Osteoblast (primary cell): ENCODE measurements at regions not wholly inside any gene's neighbourhood (a gene's known extent, or its start where the extent isn't known, plus 50 kb on each side); places are given as distances from the start of the nearest gene placed in this dataset.

ENCODE experiments used
- DNase-seq: peaks from one replicate; pipeline ENCODE4 v3.0.0; 2011; ENCODE audit warnings: low spot score, mixed read lengths; ENCODE audit not compliant: insufficient read length; ENCODE audit errors: missing footprints
- H2AFZ ChIP-seq: 2 replicates; pipeline ENCODE4 v1.6.0; 2011; ENCODE audit warnings: mild to moderate bottlenecking, low read length
- H3K27ac ChIP-seq: 2 replicates; pipeline ENCODE4 v1.5.1; 2011; ENCODE audit warnings: mild to moderate bottlenecking, low read depth, low read length, moderate library complexity
- H3K27me3 ChIP-seq: 2 replicates; pipeline ENCODE4 v1.6.0; 2012; ENCODE audit warnings: mild to moderate bottlenecking, control low read depth, inconsistent platforms, low read length, moderate library complexity; ENCODE audit not compliant: insufficient read depth
- H3K36me3 ChIP-seq: 2 replicates; pipeline ENCODE4 v1.5.1; 2011; ENCODE audit warnings: mild to moderate bottlenecking, low read length, control low read depth, moderate library complexity; ENCODE audit not compliant: insufficient read depth
- H3K4me1 ChIP-seq: 2 replicates; pipeline ENCODE4 v1.5.1; 2011; ENCODE audit warnings: mild to moderate bottlenecking, low read length, control low read depth, moderate library complexity; ENCODE audit not compliant: insufficient read depth
- H3K4me2 ChIP-seq: 2 replicates; pipeline ENCODE4 v1.6.0; 2011; ENCODE audit warnings: mild to moderate bottlenecking, low read length; ENCODE audit not compliant: insufficient read depth
- H3K4me3 ChIP-seq: fragments of 200-600 bp; sonication (generic); 3 replicates; pipeline ENCODE4 v1.5.1; 2012; ENCODE audit warnings: mild to moderate bottlenecking, low read length, inconsistent platforms; ENCODE audit not compliant: insufficient read depth
- H3K79me2 ChIP-seq: 2 replicates; pipeline ENCODE4 v1.6.0; 2012; ENCODE audit warnings: mild to moderate bottlenecking, low read length, control low read depth, inconsistent platforms; ENCODE audit not compliant: insufficient read depth
- H3K9me3 ChIP-seq: 2 replicates; pipeline ENCODE4 v1.5.1; 2011; ENCODE audit warnings: low read depth, low read length, control low read depth
- H4K20me1 ChIP-seq: 2 replicates; pipeline ENCODE4 v1.6.0; 2012; ENCODE audit warnings: mild to moderate bottlenecking, low read length, control low read depth; ENCODE audit not compliant: insufficient read depth
- CTCF ChIP-seq: IDR thresholded peaks from 2 replicates; pipeline ENCODE4 v1.5.1; 2011; ENCODE audit warnings: mild to moderate bottlenecking, low read depth, low read length, moderate library complexity; ENCODE audit errors: extremely low read depth

DNA sequence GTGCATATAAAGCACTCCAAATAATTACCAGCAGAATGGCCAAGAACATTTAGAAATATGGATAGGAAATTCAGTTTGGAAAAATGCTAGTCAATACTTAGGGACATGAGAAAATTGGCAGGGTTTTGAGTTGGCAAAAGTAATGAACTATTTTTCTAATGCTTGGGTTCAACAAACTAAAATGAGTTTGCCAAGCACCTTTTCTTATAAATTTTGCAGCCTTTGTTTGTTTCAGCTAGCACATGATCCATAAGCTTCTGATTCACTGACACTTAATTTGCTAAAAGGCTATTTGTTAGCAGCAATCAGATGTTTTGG is 324.8 kb downstream of the QKI start:
- H4K20me1 ChIP-seq, result no peaks in the 10 kb centered on the region
- H3K79me2 ChIP-seq, result no peaks in the 10 kb centered on the region
- H3K4me1 ChIP-seq, result no peaks in the 10 kb centered on the region
- H3K9me3 ChIP-seq, result no peaks in the 10 kb centered on the region
- H2AFZ ChIP-seq, result no peak overlapping the region
- no peak for DNase-seq
- no peaks in the 10 kb centered on the region for H3K27me3 ChIP-seq
- no peak overlapping the region for H3K4me3 ChIP-seq
- no peak for TF ChIP-seq CTCF
- no peak overlapping the region for H3K4me2 ChIP-seq
- H3K27ac ChIP-seq, result no peak overlapping the region
- H3K36me3 ChIP-seq, result no peaks in the 10 kb centered on the region

GRCh38 chr6:163738725-163739407 is 324.3 kb downstream of the QKI start:
- Histone ChIP-seq H2AFZ (no peak overlapping the region), H3K4me1 (no peaks in the 10 kb centered on the region), H4K20me1 (no peaks in the 10 kb centered on the region), H3K27me3 (no peaks in the 10 kb centered on the region), H3K4me3 (no peak overlapping the region), H3K4me2 (no peak overlapping the region), H3K79me2 (no peaks in the 10 kb centered on the region), H3K27ac (no peak overlapping the region), H3K9me3 (no peaks in the 10 kb centered on the region), H3K36me3 (no peaks in the 10 kb centered on the region)
- no peak for DNase-seq
- no peak for TF ChIP-seq CTCF

GRCh38 chr6:163738304-163738703 is 323.8 kb downstream of the QKI start:
- no peak for TF ChIP-seq CTCF
- H3K79me2 ChIP-seq, result no peaks in the 10 kb centered on the region
- no peaks in the 10 kb centered on the region for H3K36me3 ChIP-seq
- H3K9me3 ChIP-seq, result no peaks in the 10 kb centered on the region
- no peak overlapping the region for H2AFZ ChIP-seq
- DNase-seq, result no peak
- H3K4me1 ChIP-seq, result no peaks in the 10 kb centered on the region
- no peaks in the 10 kb centered on the region for H3K27me3 ChIP-seq
- H3K4me3 ChIP-seq, result no peak overlapping the region
- H4K20me1 ChIP-seq, result no peaks in the 10 kb centered on the region
- H3K4me2 ChIP-seq, result no peak overlapping the region
- no peak overlapping the region for H3K27ac ChIP-seq

- Histone ChIP-seq H3K9me3 (no peaks in the 10 kb centered on the region), H3K4me1 (no peaks in the 10 kb centered on the region), H3K27me3 (no peaks in the 10 kb centered on the region), H3K4me2 (no peak overlapping the region), H3K36me3 (no peaks in the 10 kb centered on the region), H4K20me1 (no peaks in the 10 kb centered on the region), H3K79me2 (no peaks in the 10 kb centered on the region), H3K4me3 (no peak overlapping the region), H2AFZ (no peak overlapping the region), H3K27ac (no peak overlapping the region)
- no peak for DNase-seq
- TF ChIP-seq CTCF, result no peak
These were observed 320.6 kb downstream of the QKI start for GRCh38 chr6:163735076-163735475.
